Neuronal stem cell (in vitro differentiated cells): ENCODE measurements at regions not wholly inside any gene's neighbourhood (a gene's known extent, or its start where the extent isn't known, plus 50 kb on each side); places are given as distances from the start of the nearest gene placed in this dataset.

ENCODE experiments used
- DNase-seq: peaks from one replicate; pipeline ENCODE4 v3.0.0-alpha.2; 2013; ENCODE audit warnings: low spot score
- H2AFZ ChIP-seq: one replicate; pipeline ENCODE4 v1.6.1; 2013; ENCODE audit warnings: mild to moderate bottlenecking, low read length, inconsistent platforms
- H2AK5ac ChIP-seq: 2 replicates; pipeline ENCODE4 v1.6.1; 2013; ENCODE audit warnings: low read depth, mild to moderate bottlenecking, inconsistent platforms, low read length, moderate library complexity, mixed read lengths
- H2BK120ac ChIP-seq: 2 replicates; pipeline ENCODE4 v1.6.1; 2013; ENCODE audit warnings: low read depth, mild to moderate bottlenecking, inconsistent platforms, low read length, moderate library complexity, mixed read lengths
- H2BK12ac ChIP-seq: one replicate; pipeline ENCODE4 v1.6.1; 2013; ENCODE audit warnings: low read length, inconsistent platforms
- H2BK15ac ChIP-seq: 2 replicates; pipeline ENCODE4 v1.6.1; 2013; ENCODE audit warnings: mild to moderate bottlenecking, low read length, inconsistent platforms, mixed read lengths
- H2BK5ac ChIP-seq: one replicate; pipeline ENCODE4 v1.6.1; 2013; ENCODE audit warnings: inconsistent platforms, mild to moderate bottlenecking, low read length, moderate library complexity
- H3K14ac ChIP-seq: one replicate; pipeline ENCODE4 v1.6.1; 2013; ENCODE audit warnings: low read length, inconsistent platforms
- H3K18ac ChIP-seq: 2 replicates; pipeline ENCODE4 v1.6.1; 2013; ENCODE audit warnings: low read length, inconsistent platforms
- H3K23ac ChIP-seq: 2 replicates; pipeline ENCODE4 v1.6.1; 2013; ENCODE audit warnings: low read depth, mild to moderate bottlenecking, mixed read lengths, low read length, inconsistent platforms; ENCODE audit not compliant: poor library complexity
- H3K27ac ChIP-seq: replicated peaks from 3 replicates; pipeline ENCODE4 v1.5.1; 2013; ENCODE audit warnings: low read length, inconsistent platforms
- H3K27me3 ChIP-seq, 3 experiments: 2 replicates each; pipeline ENCODE4 v1.6.1; 2013; ENCODE audit warnings: low read length in 3 of 3, mild to moderate bottlenecking in 2 of 3, inconsistent platforms in 1 of 3, low read depth in 1 of 3, mixed read lengths in 1 of 3, moderate library complexity in 1 of 3; ENCODE audit not compliant: control insufficient read depth in 3 of 3, insufficient read depth in 3 of 3
- H3K36me3 ChIP-seq, 2 donors: replicated peaks in 1 of 2; 2 replicates each; pipeline ENCODE4 v1.6.1; 2013; ENCODE audit warnings: low read length in 2 of 2; ENCODE audit not compliant: control insufficient read depth in 2 of 2, insufficient read depth in 2 of 2
- H3K4ac ChIP-seq: 2 replicates; pipeline ENCODE4 v1.6.1; 2013; ENCODE audit warnings: inconsistent platforms, mild to moderate bottlenecking, low read length, moderate library complexity
- H3K4me1 ChIP-seq, 2 donors: 1 replicate in 1 of 2; 2 replicates in 1 of 2; pipeline ENCODE4 v1.6.1; 2013; ENCODE audit warnings: low read length in 2 of 2, low read depth in 1 of 2; ENCODE audit not compliant: control insufficient read depth in 2 of 2, insufficient read depth in 1 of 2
- H3K4me2 ChIP-seq: one replicate; pipeline ENCODE4 v1.6.1; 2013; ENCODE audit warnings: mild to moderate bottlenecking, low read length, inconsistent platforms; ENCODE audit not compliant: insufficient read depth, poor library complexity, severe bottlenecking
- H3K4me3 ChIP-seq, 2 donors: 2 replicates each; pipeline ENCODE4 v1.5.1; 2013; ENCODE audit warnings: low read length in 2 of 2, mild to moderate bottlenecking in 2 of 2, inconsistent platforms in 1 of 2, moderate library complexity in 1 of 2
- H3K79me1 ChIP-seq: one replicate; pipeline ENCODE4 v1.6.1; 2013; ENCODE audit warnings: low read depth, mild to moderate bottlenecking, inconsistent platforms, low read length, moderate library complexity
- H3K9ac ChIP-seq: one replicate; pipeline ENCODE4 v1.6.1; 2013; ENCODE audit warnings: mild to moderate bottlenecking, low read depth, low read length, inconsistent platforms; ENCODE audit not compliant: poor library complexity
- H3K9me3 ChIP-seq, 2 donors: replicated peaks in 1 of 2; 2 replicates each; pipeline versions ENCODE3 to v1.6.1; 2013; ENCODE audit warnings: low read length in 2 of 2, mild to moderate bottlenecking in 2 of 2, inconsistent platforms in 1 of 2, low read depth in 1 of 2, mixed read lengths in 1 of 2, moderate library complexity in 1 of 2; ENCODE audit not compliant: control insufficient read depth in 2 of 2, insufficient read depth in 1 of 2
- H4K8ac ChIP-seq: one replicate; pipeline ENCODE4 v1.6.1; 2013; ENCODE audit warnings: low read depth, mild to moderate bottlenecking, inconsistent platforms, low read length, moderate library complexity
- H4K91ac ChIP-seq: one replicate; pipeline ENCODE4 v1.6.1; 2013; ENCODE audit warnings: low read length, low read depth, mild to moderate bottlenecking, inconsistent platforms; ENCODE audit not compliant: poor library complexity
- WGBS, 2 donors: extraction: QIAGEN DNeasy Blood & Tissue Kit; methylation state at CpG; one replicate each; pipeline ENCODE4 v1.1.7; 2013; ENCODE audit warnings: missing lambda C conversion rate in 2 of 2, mixed read lengths in 1 of 2; ENCODE audit not compliant: insufficient read length in 2 of 2, insufficient replicate concordance in 1 of 2; ENCODE audit errors: extremely low coverage in 2 of 2; 5-methylcytosine and 5-hydroxymethylcytosine counted together

GRCh38 chr6:23036406-23036983 lies 467.1 kb downstream of the HDGFL1 start:
- H2AK5ac ChIP-seq: no peak overlapping the region
- H2BK5ac ChIP-seq: no peak overlapping the region
- no peak overlapping the region for H3K4ac ChIP-seq
- H3K9ac ChIP-seq: no peak overlapping the region
- no peaks in the 10 kb centered on the region for H3K9me3 ChIP-seq
- no peak overlapping the region for H3K14ac ChIP-seq
- no peaks in the 10 kb centered on the region for H3K79me1 ChIP-seq
- no peak overlapping the region for H3K27ac ChIP-seq
- no peak for DNase-seq
- no peak overlapping the region for H4K91ac ChIP-seq
- H3K4me3 ChIP-seq: no peak overlapping the region
- no peak overlapping the region for H2BK120ac ChIP-seq
- H3K18ac ChIP-seq: no peak overlapping the region
- no CpG with 5 or more reads among the region's 4 CpGs for WGBS, 2 donors
- H2AFZ ChIP-seq: no peak overlapping the region
- H3K27me3 ChIP-seq: no peaks in the 10 kb centered on the region
- no peak overlapping the region for H2BK15ac ChIP-seq
- no peak overlapping the region for H2BK12ac ChIP-seq
- H3K4me1 ChIP-seq: no peaks in the 10 kb centered on the region
- H3K36me3 ChIP-seq: no peaks in the 10 kb centered on the region
- H3K4me2 ChIP-seq: no peak overlapping the region
- H3K23ac ChIP-seq: no peak overlapping the region
- no peak overlapping the region for H4K8ac ChIP-seq

- no CpG with 5 or more reads among the region's 1 CpG for WGBS, 2 donors
These were observed 471.5 kb downstream of the HDGFL1 start for GRCh38 chr6:23040899-23041298.

GRCh38 chr6:23045280-23045679 lies 475.9 kb downstream of the HDGFL1 start:
- DNase-seq: no peak
- H3K79me1 ChIP-seq: no peaks in the 10 kb centered on the region
- H3K9ac ChIP-seq: no peak overlapping the region
- no peak overlapping the region for H2AFZ ChIP-seq
- H4K8ac ChIP-seq: no peak overlapping the region
- H3K9me3 ChIP-seq: no peaks in the 10 kb centered on the region
- no peak overlapping the region for H3K4me2 ChIP-seq
- no peak overlapping the region for H3K18ac ChIP-seq
- no peak overlapping the region for H2BK5ac ChIP-seq
- peaks cover 0 to 3% of the 10 kb centered on the region in 2 donors for H3K4me1 ChIP-seq
- no peak overlapping the region for H3K4me3 ChIP-seq
- H3K27ac ChIP-seq: no peak overlapping the region
- H3K14ac ChIP-seq: no peak overlapping the region
- no peaks in the 10 kb centered on the region for H3K36me3 ChIP-seq
- no peak overlapping the region for H2BK15ac ChIP-seq
- H3K4ac ChIP-seq: no peak overlapping the region
- H2AK5ac ChIP-seq: no peak overlapping the region
- no peak overlapping the region for H2BK120ac ChIP-seq
- no peak overlapping the region for H3K23ac ChIP-seq
- H3K27me3 ChIP-seq: no peaks in the 10 kb centered on the region
- H2BK12ac ChIP-seq: no peak overlapping the region
- no peak overlapping the region for H4K91ac ChIP-seq

More at GRCh38 chr6:23040899-23041298, 471.5 kb downstream of the HDGFL1 start:
- no peak overlapping the region for H3K4ac ChIP-seq
- no peak overlapping the region for H3K4me2 ChIP-seq
- no peak overlapping the region for H2BK120ac ChIP-seq
- H2BK5ac ChIP-seq: no peak overlapping the region
- no peak overlapping the region for H3K4me3 ChIP-seq
- no peaks in the 10 kb centered on the region for H3K79me1 ChIP-seq
- H3K14ac ChIP-seq: no peak overlapping the region
- H3K27ac ChIP-seq: no peak overlapping the region
- no peak overlapping the region for H2BK15ac ChIP-seq
- H3K18ac ChIP-seq: no peak overlapping the region
- peaks cover 0 to 3% of the 10 kb centered on the region in 2 donors for H3K4me1 ChIP-seq
- no peaks in the 10 kb centered on the region for H3K9me3 ChIP-seq
- no peaks in the 10 kb centered on the region for H3K36me3 ChIP-seq
- no peak overlapping the region for H2BK12ac ChIP-seq
- no peak overlapping the region for H2AFZ ChIP-seq
- no peak overlapping the region for H2AK5ac ChIP-seq
- no peak overlapping the region for H4K91ac ChIP-seq
- H3K23ac ChIP-seq: no peak overlapping the region
- no peak overlapping the region for H4K8ac ChIP-seq
- no peaks in the 10 kb centered on the region for H3K27me3 ChIP-seq
- H3K9ac ChIP-seq: no peak overlapping the region
- DNase-seq: no peak

GRCh38 chr6:23055523-23055922 lies 486.2 kb downstream of the HDGFL1 start:
- Histone ChIP-seq H2BK5ac (no peak overlapping the region), H4K91ac (no peak overlapping the region), H3K9me3 (peaks cover 0 to 10% of the 10 kb centered on the region in 2 donors), H3K27me3 (no peaks in the 10 kb centered on the region), H3K4me2 (no peak overlapping the region), H2BK12ac (no peak overlapping the region), H3K9ac (no peak overlapping the region), H2AK5ac (no peak overlapping the region), H3K4me3 (no peak overlapping the region), H2AFZ (no peak overlapping the region), H3K36me3 (no peaks in the 10 kb centered on the region), H3K79me1 (no peaks in the 10 kb centered on the region), H3K14ac (no peak overlapping the region), H3K4me1 (no peaks in the 10 kb centered on the region), H3K27ac (no peak overlapping the region), H2BK120ac (no peak overlapping the region), H3K4ac (no peak overlapping the region), H3K18ac (no peak overlapping the region), H4K8ac (no peak overlapping the region), H2BK15ac (no peak overlapping the region), H3K23ac (no peak overlapping the region)
- WGBS, 2 donors: no CpG with 5 or more reads among the region's 4 CpGs
- no peak for DNase-seq
